T-cell (primary cell): ENCODE measurements at regions not wholly inside any gene's neighbourhood (a gene's known extent, or its start where the extent isn't known, plus 50 kb on each side); places are given as distances from the start of the nearest gene placed in this dataset.

Experiments used
- ATAC-seq, 4 experiments: fragments of 200-7000 bp in 3 of 4; fragments of 150-1000 bp in 1 of 4; cut with Tn5 transposase; replicated peaks in 1 of 4; 1 replicate in 3 of 4; 2 replicates in 1 of 4; pipeline ENCODE4 v1.10.0; 2021; ENCODE audit warnings: moderate library complexity in 3 of 4, mild to moderate bottlenecking in 2 of 4, moderate number of reproducible peaks in 1 of 4
- CTCF ChIA-PET, 2 donors: fragments of 300-600 bp; sonication (Branson Sonifier 250); formaldehyde crosslinking; loops; one replicate each; lab custom pipeline; 2022; ENCODE audit warnings: antibody characterized with exemption in 2 of 2; lab: Charles Lee
- POLR2A ChIA-PET, 2 donors: fragments of 300-600 bp; sonication (Branson Sonifier 250); formaldehyde crosslinking; loops; one replicate each; lab custom pipeline; 2022; ENCODE audit warnings: antibody characterized with exemption in 2 of 2; lab: Charles Lee
- DNase-seq, 35 experiments: peaks; one replicate each; pipeline versions ENCODE4 v3.0.0 to v3.0.0-alpha.2; 2013 to 2023
- H3K27ac ChIP-seq: one replicate; pipeline ENCODE4 v1.5.1; 2013; ENCODE audit warnings: low read length
- H3K27me3 ChIP-seq, 2 experiments: replicated peaks in 1 of 2; 1 replicate in 1 of 2; 2 replicates in 1 of 2; pipeline versions ENCODE4 v1.6.1 to v1.7.0; 2013; ENCODE audit warnings: low read length in 1 of 2, mixed read lengths in 1 of 2; ENCODE audit not compliant: control insufficient read depth in 2 of 2, insufficient read depth in 2 of 2; ENCODE audit errors: extremely low read depth in 1 of 2
- H3K36me3 ChIP-seq, 2 donors: 1 replicate in 1 of 2; 2 replicates in 1 of 2; pipeline versions ENCODE4 v1.6.1 to v1.7.0; 2013; ENCODE audit warnings: low read length in 1 of 2; ENCODE audit not compliant: control insufficient read depth in 2 of 2, insufficient read depth in 1 of 2; ENCODE audit errors: extremely low read depth in 1 of 2
- H3K4me1 ChIP-seq, 2 experiments: 1 replicate in 1 of 2; 2 replicates in 1 of 2; pipeline versions ENCODE4 v1.6.1 to v1.7.0; 2013; ENCODE audit warnings: low read length in 2 of 2, mixed read lengths in 1 of 2; ENCODE audit not compliant: insufficient read depth in 2 of 2, control insufficient read depth in 1 of 2; ENCODE audit errors: extremely low read depth in 1 of 2
- H3K4me3 ChIP-seq, 2 donors: 1 replicate in 1 of 2; 2 replicates in 1 of 2; pipeline versions ENCODE4 v1.5.1 to v1.7.0; 2013; ENCODE audit warnings: mild to moderate bottlenecking in 2 of 2, low read length in 1 of 2, moderate library complexity in 1 of 2; ENCODE audit not compliant: control insufficient read depth in 1 of 2; ENCODE audit errors: extremely low read depth in 1 of 2
- H3K9me3 ChIP-seq: 2 replicates; pipeline ENCODE4 v1.7.0; 2013
- H3K27ac Mint-ChIP-seq, 2 donors: one replicate each; pipeline ENCODE4 v1.8.0; 2020 to 2021; ENCODE audit warnings: mild to moderate bottlenecking in 2 of 2, mixed read lengths in 2 of 2
- H3K27me3 Mint-ChIP-seq, 2 donors: one replicate each; pipeline ENCODE4 v1.8.0; 2021 to 2022; ENCODE audit warnings: mixed read lengths in 2 of 2
- H3K36me3 Mint-ChIP-seq: one replicate; pipeline ENCODE4 v1.8.0; 2021; ENCODE audit warnings: mixed read lengths
- H3K4me1 Mint-ChIP-seq, 3 donors: one replicate each; pipeline ENCODE4 v1.8.0; 2020 to 2022; ENCODE audit warnings: mixed read lengths in 3 of 3, mild to moderate bottlenecking in 1 of 3
- H3K4me3 Mint-ChIP-seq, 3 donors: one replicate each; pipeline ENCODE4 v1.8.0; 2020 to 2022; ENCODE audit warnings: mild to moderate bottlenecking in 3 of 3, mixed read lengths in 3 of 3, moderate library complexity in 3 of 3
- H3K9me3 Mint-ChIP-seq, 3 donors: one replicate each; pipeline ENCODE4 v1.8.0; 2020 to 2022; ENCODE audit warnings: mixed read lengths in 3 of 3
- WGBS: methylation state at CpG from one replicate; pipeline ENCODE4 v1.1.5; 2013; ENCODE audit warnings: missing lambda C conversion rate; ENCODE audit not compliant: insufficient coverage; 5-methylcytosine and 5-hydroxymethylcytosine counted together

- Histone ChIP-seq H3K27me3 (no peaks in the 10 kb centered on the region), H3K4me1 (no peaks in the 10 kb centered on the region), H3K4me3 (no peak overlapping the region), H3K27ac (no peak overlapping the region), H3K9me3 (no peaks in the 10 kb centered on the region), H3K36me3 (no peaks in the 10 kb centered on the region)
- ChIA-PET POLR2A (no interaction called here), CTCF (no interaction called here)
- Mint-ChIP-seq H3K9me3 (peaks cover 0 to 4% (median 2%) of the 10 kb centered on the region in 3 donors), H3K4me3 (no peak overlapping the region), H3K4me1 (no peaks in the 10 kb centered on the region), H3K36me3 (no peaks in the 10 kb centered on the region), H3K27me3 (peaks cover 0 to 3% of the 10 kb centered on the region in 2 donors), H3K27ac (no peak overlapping the region)
- DNase-seq (no peak), ATAC-seq (no peak)
- no CpG with 5 or more reads among the region's 2 CpGs for WGBS
Observed at GRCh38 chr11:101668236-101668635, 84.4 kb upstream of the TRPC6 start.

- Histone ChIP-seq H3K36me3 (no peaks in the 10 kb centered on the region), H3K4me1 (no peaks in the 10 kb centered on the region), H3K4me3 (no peak overlapping the region), H3K27me3 (no peaks in the 10 kb centered on the region), H3K27ac (no peak overlapping the region), H3K9me3 (no peaks in the 10 kb centered on the region)
- POLR2A ChIA-PET = no interaction called here
- ATAC-seq (no peak), DNase-seq (no peak)
- Mint-ChIP-seq H3K4me3 (no peak overlapping the region), H3K27ac (no peak overlapping the region), H3K9me3 (peaks cover 5 to 10% (median 9%) of the 10 kb centered on the region in 3 donors), H3K27me3 (peaks cover 0 to 3% of the 10 kb centered on the region in 2 donors), H3K4me1 (no peaks in the 10 kb centered on the region), H3K36me3 (no peaks in the 10 kb centered on the region)
- CTCF ChIA-PET = no interaction called here
- WGBS = 78% methylated on average over 1 of the region's 3 CpGs
Observed at GRCh38 chr11:101666916-101667315, 83.1 kb upstream of the TRPC6 start.

GRCh38 chr11:101661559-101661958, 77.8 kb upstream of the TRPC6 start:
- DNase-seq (no peak), ATAC-seq (no peak)
- ChIA-PET POLR2A (no interaction called here), CTCF (no interaction called here)
- Histone ChIP-seq H3K4me1 (no peaks in the 10 kb centered on the region), H3K9me3 (no peaks in the 10 kb centered on the region), H3K36me3 (no peaks in the 10 kb centered on the region), H3K27ac (no peak overlapping the region), H3K27me3 (no peaks in the 10 kb centered on the region), H3K4me3 (no peak overlapping the region)
- Mint-ChIP-seq H3K27ac (no peak overlapping the region), H3K36me3 (no peaks in the 10 kb centered on the region), H3K4me1 (no peaks in the 10 kb centered on the region), H3K27me3 (peaks cover 0 to 3% of the 10 kb centered on the region in 2 donors), H3K4me3 (no peak overlapping the region), H3K9me3 (peaks cover 15 to 17% (median 16%) of the 10 kb centered on the region in 3 donors)
- no CpG with 5 or more reads among the region's 1 CpG for WGBS
